Activated CD4-positive, alpha-beta T cell treated with anti-CD3 and anti-CD28 coated beads, Interleukin-2, amount 50 U/mL, for 4 hours (primary cell): ENCODE measurements at regions not wholly inside any gene's neighbourhood (a gene's known extent, or its start where the extent isn't known, plus 50 kb on each side); places are given as distances from the start of the nearest gene placed in this dataset.

Source experiments
- DNase-seq, 2 experiments: peaks; one replicate each; pipeline ENCODE4 v3.0.0-alpha.2; 2020

DNA sequence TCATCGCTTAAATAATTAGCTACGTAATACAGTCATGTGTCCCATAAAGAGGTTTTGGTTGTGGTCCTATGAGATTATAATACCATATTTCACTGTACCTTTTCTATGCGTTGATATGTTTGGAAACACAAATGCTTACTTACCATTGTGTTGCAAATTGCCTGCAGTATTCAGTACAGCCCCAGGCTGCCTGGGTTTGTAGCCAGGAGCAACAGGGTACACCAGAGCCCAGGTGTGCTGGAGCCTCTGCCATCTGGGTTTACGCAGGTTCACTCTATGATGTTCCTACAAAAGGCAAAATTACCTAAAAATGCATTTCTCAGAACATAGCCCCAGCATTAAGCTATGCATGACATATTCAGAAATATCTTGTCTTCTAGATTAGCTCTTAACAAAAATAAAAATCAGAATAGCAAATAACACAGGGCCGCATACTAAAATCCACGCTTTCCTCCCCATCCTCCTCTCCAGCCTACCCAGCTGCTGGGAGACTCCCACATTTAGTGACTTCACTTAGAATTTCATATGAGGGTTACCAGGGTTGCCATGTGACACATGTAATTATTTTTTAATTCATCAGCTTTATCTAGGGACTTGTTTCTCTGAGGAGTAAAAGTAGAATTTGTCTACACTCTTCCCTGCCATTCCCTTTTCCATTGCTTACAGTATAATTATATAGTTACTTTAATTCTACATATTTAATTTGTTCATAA is 559.0 kb upstream of the ADARB2 start:
- no peak for DNase-seq

DNA sequence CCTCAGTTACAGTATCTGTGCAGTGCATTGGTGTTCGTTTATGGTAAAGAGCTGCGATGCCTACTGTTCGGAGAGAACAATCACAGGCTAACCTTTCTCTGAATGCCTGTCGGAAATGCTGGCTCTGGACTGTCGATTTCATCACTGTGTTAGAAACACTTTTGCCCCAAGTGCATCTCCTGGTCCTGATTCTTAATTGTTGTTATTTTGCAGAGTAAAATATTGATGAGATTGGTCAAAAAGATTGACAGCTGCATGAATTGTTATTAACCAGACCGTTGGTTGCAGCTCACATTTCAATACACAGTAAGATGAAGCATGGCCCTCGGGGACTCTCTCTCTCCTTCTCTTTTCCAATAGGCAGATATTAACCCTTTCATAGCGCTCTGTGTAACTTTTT is 557.4 kb upstream of the ADARB2 start:
- no peak for DNase-seq

DNA sequence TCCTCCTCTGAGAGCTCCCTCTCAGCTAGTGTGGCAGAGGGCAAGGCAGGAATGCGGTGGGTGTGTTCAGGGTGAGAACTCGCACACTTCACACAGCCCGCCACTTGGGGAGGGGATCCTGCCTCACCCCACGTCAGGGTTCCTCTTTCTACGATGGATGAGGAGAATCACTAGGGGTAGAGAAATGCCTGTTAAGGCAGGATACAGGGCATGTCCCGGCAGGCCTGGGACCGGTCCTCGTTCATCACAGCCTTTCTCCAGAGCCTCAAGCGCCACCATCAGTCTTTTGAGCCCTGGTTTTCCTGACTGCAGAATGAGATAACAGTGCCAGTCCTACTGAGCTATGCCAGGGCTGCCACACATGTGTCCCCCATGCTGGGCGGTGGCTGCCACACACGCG is 546.7 kb upstream of the ADARB2 start:
- no peak for DNase-seq

DNA sequence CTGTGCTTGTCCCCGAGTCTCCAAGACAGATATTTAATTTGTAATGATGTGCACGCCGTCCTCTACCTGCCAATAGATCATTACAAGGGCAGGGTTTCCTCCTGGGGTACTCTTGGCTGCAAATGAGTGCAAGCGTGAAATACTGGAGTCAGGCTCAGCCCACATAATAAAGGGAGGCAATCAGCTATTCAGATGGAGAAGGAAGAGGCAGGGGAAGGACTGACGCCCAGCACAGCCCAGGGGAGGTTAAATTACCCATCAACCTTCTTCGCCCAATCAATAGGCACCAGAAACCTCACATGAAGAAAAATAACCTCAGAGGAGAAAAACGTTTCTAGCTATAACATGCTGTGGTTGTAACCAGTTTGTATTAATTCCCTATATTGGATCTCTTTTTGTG is 544.9 kb upstream of the ADARB2 start:
- DNase-seq: no peak

DNA sequence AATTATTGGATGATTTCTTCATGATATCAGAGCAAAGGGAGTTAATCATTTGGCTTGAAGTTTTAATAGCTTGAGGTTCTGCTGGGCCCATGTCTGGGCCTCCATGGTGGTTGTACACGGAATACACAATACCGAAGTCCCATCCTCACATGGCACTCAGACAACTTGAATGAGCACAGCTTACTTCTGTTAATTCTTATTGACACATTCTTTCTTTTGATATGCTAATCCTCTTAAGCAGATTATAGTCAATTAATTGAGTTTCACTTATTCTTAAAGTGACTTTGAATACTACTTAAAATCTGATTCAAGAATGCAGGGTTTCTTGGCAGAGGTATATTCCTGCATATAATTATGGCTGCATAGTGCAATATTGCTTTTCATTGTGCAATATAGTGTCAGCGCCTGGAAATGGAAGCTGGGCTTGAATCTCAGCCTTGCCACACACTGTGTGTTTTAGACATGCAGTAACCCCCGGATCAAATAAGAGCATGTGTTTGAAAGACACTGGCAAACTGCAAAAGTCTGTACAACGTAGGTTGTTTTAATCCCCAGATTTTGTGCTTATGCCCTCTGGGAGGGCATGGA is 543.5 kb upstream of the ADARB2 start:
- no peak for DNase-seq

DNA sequence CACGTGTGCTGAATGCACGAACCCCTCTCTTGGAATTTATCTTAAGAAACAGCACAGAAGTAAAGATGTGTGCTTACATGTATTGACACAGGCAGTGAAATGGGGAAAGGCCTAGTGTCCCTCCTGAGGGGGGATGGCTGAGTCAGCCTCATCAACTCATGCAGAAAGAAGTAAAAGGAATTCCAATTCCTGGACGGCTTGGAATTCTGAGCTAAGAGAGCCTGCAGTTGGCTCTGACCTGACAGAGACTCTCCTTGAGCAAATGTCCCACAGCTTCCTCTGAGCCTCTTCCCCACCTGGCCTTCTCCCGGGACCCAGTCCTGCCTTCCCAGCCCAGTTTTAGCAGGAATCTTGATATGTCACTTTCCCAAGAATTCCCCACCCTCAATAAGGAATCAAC is 542.4 kb upstream of the ADARB2 start:
- no peak for DNase-seq

DNA sequence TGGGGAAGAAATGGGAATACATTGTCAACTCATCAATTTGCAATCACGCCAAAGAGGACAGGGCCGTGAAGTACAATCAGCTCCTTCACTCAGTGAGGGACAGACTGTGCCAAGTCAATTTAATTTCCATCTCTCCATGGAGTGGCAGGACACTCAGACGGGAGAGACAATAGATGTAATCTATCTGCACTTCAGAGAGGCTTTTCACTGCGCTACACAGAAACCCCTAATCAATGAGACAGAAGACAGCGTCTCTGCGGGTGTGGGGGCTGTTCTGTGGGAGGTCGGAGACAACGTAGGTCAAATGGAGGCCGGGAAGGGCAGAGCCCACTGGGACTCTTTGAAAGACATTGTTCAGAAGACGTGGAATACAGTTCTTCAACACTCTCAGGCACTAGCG is 541.0 kb upstream of the ADARB2 start:
- no peak for DNase-seq

DNA sequence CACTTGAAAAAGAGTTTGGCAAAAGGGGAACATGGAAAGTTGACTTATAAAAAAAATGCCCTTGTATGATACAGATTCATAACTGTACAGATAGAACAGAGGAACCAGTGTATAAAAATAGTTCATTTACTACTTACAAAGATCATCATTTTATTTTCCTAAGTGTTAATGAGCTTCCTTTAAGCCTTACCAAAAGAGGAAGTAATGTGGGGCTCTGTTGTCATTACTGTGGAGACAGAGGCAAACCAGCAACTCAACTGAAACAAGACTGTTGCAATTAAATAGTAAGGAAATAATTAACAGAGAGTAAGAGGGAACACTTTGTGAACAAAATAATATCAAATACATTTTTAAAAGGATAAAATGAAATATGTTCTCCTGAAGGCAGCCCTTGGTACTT is 526.2 kb upstream of the ADARB2 start:
- DNase-seq: no peak

DNA sequence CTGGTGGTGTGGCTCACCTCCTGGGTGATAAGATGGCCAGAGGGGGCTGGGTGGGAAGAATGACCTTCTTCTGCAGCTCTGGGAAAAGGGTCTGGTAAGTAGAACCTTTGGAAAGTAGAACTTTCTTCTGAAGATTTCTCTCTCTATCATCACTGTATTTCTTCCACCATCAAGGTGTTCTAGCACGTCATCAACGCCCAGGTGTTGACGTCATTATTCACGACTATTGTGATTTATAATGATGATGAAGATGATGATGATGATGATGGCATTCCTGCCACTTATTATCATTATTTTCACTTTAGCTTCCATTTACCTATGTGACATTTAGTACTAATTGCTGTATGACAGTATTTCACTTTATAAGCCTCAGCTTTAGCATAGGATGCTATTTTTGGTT is 525.6 kb upstream of the ADARB2 start:
- no peak for DNase-seq

DNA sequence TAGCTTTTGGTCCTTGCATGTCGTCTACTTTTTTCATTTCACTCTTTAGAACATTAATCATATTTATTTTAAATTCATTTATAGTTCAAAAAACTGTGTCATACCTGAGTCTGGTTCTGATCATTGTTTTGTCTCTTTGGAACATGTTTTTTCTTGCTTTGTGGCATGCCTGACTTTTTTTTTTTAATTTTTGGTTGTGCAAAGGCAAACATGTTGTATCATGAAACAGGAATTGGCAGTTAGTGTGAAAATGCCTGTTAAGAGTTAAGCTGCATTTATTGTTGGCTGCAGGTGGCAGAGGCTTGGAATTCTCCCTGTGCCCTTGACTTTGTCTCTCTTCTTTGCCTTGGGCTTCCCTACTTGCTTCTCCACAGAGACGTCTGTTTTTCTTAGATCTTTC is 525.0 kb upstream of the ADARB2 start:
- DNase-seq: no peak

DNA sequence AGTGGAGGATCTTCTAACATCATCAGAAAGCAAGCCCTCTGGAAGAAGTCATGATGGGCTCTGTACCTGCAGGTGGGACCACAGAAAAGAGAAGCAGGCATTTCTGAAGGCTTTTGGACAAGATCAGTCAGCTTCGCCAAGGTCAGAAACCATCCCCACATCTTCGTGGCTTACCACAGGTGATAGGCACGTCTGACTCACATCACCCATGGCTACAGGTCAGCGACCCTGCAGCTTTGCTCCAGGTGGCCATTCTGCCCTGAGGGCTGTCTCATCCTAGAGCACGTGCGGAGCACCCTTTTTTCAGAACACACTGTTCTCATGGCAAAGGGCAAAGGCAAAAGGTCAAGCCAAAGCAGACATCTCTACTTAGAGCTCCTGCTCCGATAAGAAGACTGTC is 518.9 kb upstream of the ADARB2 start:
- no peak for DNase-seq

DNA sequence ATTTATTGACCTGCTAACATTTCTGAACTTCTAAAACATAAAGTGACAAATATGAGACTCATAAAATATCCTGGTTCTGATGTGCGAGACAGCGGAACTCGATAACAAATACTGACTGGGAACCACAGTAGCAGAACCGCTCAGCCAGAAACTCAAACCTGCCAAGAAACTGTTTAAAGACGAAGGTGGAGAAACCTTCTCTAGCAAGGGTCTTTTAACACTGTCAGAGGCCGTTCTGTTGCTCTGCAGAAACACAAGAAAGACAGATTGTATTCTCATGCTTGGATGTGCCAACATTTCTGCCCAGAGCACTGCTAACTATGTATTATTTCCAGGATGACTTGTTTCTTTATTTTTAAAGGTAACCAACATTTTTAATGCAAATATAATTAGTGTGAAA is 514.8 kb upstream of the ADARB2 start:
- DNase-seq: no peak

DNA sequence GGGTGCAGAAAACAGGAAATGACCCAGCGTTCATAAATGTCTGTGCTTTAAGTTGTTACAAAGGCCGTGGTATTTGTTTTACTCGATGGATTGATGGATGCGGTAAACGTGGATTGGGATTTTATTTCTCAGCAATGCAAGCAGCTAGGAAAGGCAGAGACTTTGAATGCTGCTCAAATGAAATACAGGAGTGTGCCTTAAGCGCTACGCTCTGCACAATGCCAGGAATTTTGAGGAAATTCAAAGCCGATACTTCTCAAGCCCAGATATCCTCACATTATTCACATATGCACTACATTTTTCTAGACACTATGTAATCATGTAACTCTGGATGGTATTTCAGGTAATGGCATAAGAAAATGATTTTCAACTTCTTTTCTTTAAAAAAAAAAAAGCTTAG is 514.3 kb upstream of the ADARB2 start:
- no peak for DNase-seq

DNA sequence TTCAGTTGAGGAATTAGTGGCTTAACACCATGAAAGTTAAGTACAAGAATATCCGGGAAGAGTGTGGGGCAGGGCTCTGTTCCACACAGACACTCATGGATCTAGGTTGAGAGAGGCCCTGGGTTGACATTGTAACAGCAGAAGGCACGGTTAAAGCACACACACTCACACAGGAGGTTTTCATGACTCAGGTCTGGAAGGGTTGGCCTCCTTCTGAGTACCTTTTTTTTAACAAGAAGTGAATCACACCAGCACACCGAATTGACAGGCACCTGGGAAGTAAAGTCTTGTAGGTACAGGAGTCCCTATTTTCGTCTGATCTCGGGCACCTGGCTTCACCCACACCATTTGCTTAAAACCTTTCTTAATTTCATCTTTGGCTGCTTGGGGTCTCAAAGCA is 509.4 kb upstream of the ADARB2 start:
- DNase-seq: no peak

DNA sequence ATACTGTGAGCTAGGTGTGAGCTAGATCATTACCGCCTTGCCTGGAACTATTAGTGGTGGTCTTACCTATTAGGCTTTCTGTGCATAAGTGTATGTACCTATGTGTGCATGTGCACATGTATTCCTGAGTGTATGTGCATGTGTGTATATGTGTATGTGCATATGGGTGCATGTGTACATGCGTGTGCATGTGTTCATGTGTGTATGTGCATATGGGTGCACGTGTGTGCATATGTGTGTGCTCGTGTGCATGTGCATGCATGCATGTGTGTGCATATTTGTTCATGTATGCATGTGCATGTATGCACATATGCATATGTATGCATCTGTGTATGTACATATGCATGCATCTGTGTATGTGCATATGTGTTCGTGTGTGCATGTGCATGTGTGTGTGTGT is 508.3 kb upstream of the ADARB2 start:
- DNase-seq: no peak

DNA sequence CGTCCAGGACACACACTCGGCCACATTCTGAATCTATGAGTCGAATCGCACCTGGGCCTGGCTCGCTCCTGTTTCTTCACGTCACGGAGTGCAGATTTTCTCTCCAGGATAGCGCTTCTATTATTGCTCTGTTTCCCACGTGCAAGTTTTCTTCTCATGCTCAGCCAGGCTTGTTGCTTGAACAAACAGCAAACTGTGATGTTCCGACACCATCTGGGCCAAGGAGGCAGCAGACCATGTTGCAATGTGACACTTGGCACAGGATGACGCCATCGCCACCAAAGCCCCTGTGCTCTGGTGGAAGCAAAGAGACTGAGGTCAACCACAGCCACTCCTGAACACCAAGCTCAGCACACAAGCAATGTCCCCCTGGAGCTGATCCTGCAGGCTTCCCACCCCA is 507.1 kb upstream of the ADARB2 start:
- DNase-seq: no peak

DNA sequence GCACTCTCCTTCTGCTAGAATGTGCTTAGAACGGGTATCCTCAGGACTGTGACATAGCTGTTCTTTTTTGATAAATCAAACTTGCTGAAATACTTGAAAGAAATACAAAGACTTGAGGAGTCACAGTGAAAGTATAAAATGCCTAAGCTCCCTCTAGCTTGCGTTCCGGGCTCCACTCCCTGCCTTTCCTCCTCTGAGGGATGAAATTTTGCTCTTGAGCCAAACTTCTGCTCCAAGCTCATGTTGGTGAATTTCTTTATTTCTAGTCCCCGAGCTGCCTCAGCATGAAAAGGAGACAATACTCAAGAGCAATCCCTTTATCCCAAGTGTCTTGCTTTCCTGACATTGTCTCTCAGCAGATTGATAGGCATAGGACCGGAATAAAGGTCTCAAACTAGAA is 499.6 kb upstream of the ADARB2 start:
- no peak for DNase-seq

DNA sequence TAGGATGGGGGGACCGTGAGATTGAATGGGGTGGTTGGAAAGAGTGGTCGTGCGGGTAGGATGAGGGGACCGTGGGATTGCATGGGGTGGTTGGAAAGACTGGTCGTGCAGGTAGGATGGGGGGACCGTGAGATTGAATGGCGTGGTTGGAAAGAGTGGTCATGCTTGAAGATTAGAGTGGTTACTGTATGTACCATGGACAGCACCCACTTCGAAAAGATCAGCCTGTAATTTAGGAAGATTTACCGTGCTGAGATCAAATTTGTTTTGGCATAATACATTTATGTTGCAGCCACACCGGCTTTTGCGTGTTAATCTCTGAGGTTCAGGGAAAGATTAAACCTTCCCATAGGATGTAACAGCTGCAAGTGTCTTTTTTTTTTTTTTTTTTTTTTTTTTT is 495.2 kb upstream of the ADARB2 start:
- DNase-seq: no peak

DNA sequence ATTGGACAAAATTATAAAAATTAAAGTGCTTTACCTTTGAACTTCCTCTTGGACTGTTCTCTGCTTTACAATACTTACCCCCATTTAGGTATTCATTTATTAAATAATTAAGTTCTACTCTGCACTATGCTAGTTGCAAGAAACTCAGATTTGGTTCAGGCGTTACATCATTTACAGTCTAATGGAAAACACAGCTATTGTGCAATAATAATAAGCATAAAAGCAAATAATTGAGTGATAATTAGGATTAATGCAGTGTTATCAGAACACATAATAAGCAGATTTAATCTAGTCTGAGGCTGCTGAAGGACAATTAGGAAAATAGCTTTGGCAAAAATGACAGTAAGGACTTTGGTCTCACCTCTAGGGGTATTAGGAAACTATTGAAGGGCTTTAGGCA is 493.2 kb upstream of the ADARB2 start:
- DNase-seq: no peak

DNA sequence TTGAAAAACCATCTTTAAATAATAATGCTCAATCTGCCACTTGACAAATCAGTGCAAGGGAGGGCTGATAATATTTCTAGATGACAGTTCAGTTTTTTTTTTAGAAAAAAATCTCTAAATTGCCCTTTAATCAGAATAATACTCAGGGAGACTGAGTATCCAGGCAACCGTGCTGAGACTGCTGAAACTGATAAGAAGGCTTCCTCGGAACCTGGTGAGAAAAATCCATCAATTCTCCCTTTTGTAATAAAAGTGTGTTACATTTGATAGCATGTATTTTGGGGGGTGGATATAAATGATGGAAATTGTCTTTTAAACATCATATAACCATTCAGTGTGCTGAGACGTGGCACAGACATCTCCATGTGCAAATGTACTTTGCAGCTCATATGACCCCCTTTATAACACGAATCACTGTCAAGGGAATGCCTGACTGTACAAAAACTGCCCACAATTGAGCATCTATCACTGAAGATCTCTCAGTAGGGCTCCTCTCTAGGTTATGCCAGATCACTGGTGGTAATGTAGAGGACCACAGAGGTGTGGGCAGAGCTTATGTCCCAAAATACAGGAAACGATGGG is 491.1 kb upstream of the ADARB2 start:
- no peak for DNase-seq

DNA sequence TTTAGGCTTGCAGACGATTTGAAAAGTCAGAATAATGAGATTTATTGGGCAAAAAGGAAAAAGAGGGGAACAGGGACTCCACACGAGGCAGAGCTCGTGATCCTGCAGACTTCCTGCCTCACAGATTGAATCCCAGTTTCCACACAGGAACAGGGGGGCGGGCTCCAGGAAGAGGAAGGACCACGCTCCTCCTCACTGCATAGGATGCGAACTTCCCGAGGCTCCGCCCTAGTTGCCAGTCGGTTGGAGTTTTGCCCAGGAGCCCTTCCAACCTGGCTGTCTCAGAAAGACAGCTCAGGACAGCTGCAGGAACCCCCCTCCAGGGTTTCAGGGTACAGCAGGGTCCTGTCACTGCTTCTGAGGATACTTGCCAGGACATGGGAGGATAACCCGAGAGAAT is 488.3 kb upstream of the ADARB2 start:
- no peak for DNase-seq

DNA sequence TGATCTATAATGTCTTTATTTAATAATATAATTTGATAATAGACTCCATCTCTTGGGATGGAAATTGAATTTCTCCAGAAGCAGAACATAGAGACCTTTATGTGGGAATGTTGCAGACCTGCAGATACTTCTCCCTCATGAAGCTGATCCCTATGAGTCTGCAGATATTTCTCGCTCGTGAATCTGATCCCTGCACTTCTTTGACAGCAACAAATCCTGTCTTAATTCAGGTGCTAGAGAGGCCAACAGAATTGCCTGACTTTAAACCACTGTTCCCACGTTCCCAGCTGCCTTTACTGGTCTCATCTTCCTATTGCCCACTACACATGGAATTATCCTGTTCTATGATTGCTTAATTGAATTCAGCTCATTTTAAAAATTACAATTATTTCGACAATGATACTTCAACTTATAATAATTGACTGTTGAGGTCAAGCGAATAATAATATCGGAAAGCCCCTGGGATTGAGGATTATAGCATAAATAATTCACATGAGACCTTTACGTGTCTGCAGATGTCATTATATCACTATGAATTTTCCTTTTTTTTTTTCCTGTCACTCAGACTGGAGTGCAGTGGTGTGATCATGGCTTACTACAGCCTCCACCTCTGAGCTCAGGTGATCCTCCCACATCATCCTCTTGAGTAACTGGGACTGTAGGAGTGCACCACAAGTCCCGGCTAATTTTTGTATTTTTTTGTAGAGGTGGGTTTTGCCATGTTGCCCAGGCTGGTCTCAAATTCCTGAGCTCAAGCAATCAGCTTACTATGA is 486.4 kb upstream of the ADARB2 start:
- no peak for DNase-seq

DNA sequence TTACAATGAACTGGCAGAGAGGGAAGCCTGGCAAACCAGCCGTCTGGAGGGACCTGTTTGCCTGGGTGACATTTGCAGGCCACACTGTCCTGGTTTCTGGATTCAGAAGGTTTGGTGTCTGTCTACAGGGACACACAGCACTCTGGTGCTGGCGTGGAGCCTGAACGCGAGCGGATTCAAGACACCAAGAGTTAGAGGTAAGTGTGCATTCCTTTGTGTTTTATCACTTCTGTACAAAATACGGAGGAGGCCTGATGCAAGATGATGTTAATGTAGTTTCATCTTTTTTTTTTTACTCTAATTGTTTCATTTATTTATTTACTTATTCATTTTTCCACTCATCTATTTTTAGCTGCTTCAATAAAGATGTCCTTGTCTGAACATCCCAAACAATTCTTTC is 485.3 kb upstream of the ADARB2 start:
- no peak for DNase-seq

DNA sequence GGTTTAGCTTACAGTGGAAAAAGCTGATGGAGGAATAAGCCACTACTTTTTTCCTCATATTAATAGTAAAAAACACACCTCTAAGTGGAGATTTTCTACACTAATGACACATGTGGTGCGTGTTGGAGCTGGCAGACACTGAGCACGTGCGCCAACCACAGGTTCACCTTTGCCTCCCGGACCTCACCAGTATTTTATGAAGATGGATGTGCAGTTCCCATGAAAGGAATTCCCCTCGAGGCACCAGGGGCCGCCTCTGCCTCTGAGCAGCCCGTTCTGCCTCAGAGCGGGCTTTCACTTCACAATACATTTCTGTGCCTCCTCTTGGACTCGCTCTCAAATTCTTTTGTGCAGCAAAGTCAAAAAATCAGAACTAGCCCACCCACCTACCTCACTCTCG is 477.5 kb upstream of the ADARB2 start:
- DNase-seq: no peak
